NCI-H1417 treated with DMSO at 0.1 percent for 48 hours (cell line): ENCODE measurements at regions not wholly inside any gene's neighbourhood (a gene's known extent, or its start where the extent isn't known, plus 50 kb on each side); places are given as distances from the start of the nearest gene placed in this dataset.

ENCODE experiments used
- DNase-seq: peaks from one replicate; lab custom pipeline; 2025; lab: John Stamatoyannopoulos, UW

- DNase-seq = no peak
Measured at GRCh38 chr3:73295876-73296635, 234.6 kb downstream of the EBLN2 start.

- no peak for DNase-seq
Measured at GRCh38 chr3:73296859-73297258, 235.4 kb downstream of the EBLN2 start.

GRCh38 chr3:73298243-73299183 lies 237.1 kb downstream of the EBLN2 start:
- DNase-seq = peak; percentile 46

- DNase-seq = no peak
Measured at GRCh38 chr3:73299184-73299691, 237.8 kb downstream of the EBLN2 start.

GRCh38 chr3:73314151-73314951 lies 252.9 kb downstream of the EBLN2 start:
- no peak for DNase-seq

DNA sequence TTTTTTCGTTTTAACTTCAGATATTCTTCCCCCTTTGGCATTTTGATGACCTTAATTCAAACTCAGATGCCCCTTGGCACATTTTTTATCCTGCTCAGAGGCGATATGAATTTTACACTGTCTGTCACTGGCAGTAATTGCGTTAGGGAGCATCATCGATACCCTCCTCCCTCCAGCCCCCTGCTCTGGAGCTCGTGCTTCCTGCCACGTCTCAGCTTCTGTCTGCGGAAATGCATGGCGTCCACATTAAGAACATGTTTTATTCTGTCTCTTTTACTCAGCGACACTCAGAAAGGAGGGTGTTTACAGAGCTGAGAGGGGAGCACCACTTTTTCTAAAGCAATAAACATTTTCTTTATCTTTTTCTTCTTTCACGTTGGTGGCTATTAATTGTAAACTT lies 254.2 kb downstream of the EBLN2 start:
- DNase-seq = no peak

- DNase-seq = no peak
Measured at GRCh38 chr3:73319179-73319769, 257.8 kb downstream of the EBLN2 start.

- no peak for DNase-seq
Measured at GRCh38 chr3:73321286-73321999, 260.0 kb downstream of the EBLN2 start.

- no peak for DNase-seq
Measured at GRCh38 chr3:73324203-73325155, 263.0 kb downstream of the EBLN2 start.

DNA sequence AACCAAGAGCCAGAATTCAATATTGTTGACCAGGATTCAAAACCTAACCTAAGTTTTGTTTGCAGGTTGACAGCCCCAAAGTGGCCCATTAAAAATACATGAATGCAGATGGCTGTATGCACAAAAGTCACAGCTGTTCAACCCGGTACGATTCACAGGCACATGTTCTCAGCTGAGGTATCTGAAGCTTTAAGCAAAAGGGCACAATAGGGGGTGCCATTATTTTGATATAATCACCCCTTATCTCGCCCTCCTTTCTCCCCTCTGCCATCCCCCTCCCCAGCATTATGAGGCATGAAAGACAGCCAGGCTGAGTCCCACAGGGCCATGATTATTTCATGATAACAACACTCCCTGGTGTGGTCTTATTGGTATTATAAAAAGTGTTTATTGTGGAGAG lies 264.9 kb downstream of the EBLN2 start:
- DNase-seq = no peak

DNA sequence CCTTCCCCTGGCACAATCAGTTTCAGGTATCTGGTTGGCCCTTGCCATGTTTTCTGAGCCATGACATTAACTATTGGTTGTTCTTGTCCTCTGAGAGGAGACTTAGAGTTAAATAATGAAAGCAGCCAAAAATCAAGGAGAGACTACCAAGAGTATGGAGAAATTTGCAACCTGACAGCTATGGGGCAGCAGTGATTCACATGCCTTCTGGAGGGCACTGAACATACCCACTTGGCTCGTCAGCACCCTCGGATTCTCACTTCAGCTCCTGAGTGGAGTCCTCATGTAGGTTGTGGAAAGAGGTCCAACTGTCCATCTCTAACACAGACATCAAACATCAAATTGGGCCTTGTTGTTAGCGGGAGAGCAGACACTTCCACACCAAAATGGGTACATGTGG lies 265.6 kb downstream of the EBLN2 start:
- no peak for DNase-seq
